ENCODE measurements at regions not wholly inside any gene's neighbourhood (a gene's known extent, or its start where the extent isn't known, plus 50 kb on each side); places are given as distances from the start of the nearest gene placed in this dataset.
"Not testable (repeated sequence)": the region's sequence is repeated elsewhere in the genome, so short reads cannot be mapped to it uniquely, and the experiment has no call there.

GRCh38 chr7:79531905-79532664 is 78.6 kb upstream of the MAGI2 start:
- DNase-seq: no peak

- no peak for DNase-seq
Observed at GRCh38 chr7:79531116-79531515, 77.6 kb upstream of the MAGI2 start.

- DNase-seq: no peak
Observed at GRCh38 chr7:79529881-79530235, 76.4 kb upstream of the MAGI2 start.

- peak in 1 of 2 experiments; percentile 3 for DNase-seq
Observed at GRCh38 chr7:79529214-79529880, 75.9 kb upstream of the MAGI2 start.

- DNase-seq: no peak
Observed at GRCh38 chr7:79528421-79528820, 75.0 kb upstream of the MAGI2 start.

GRCh38 chr7:79524048-79524447 is 70.6 kb upstream of the MAGI2 start:
- no peak for DNase-seq

GRCh38 chr7:79523436-79523835 is 70.0 kb upstream of the MAGI2 start:
- no peak for DNase-seq

GRCh38 chr7:79520543-79520942 is 67.1 kb upstream of the MAGI2 start:
- no peak for DNase-seq

GRCh38 chr7:79515358-79515757 is 61.9 kb upstream of the MAGI2 start:
- no peak for DNase-seq

- no peak for DNase-seq
Observed at GRCh38 chr7:79513261-79513660, 59.8 kb upstream of the MAGI2 start.

- DNase-seq: no peak
Observed at GRCh38 chr7:79512261-79512660, 58.8 kb upstream of the MAGI2 start.

GRCh38 chr7:79511056-79511455 is 57.6 kb upstream of the MAGI2 start:
- DNase-seq: not testable (repeated sequence)

- no peak for DNase-seq
Observed at GRCh38 chr7:79507131-79507530, 53.7 kb upstream of the MAGI2 start.

- DNase-seq: no peak
Observed at GRCh38 chr7:79506481-79506880, 53.0 kb upstream of the MAGI2 start.

GRCh38 chr7:79504607-79505389 is 51.3 kb upstream of the MAGI2 start:
- no peak for DNase-seq
